Aorta (tissue), 5 donors: ENCODE measurements at regions not wholly inside any gene's neighbourhood (a gene's known extent, or its start where the extent isn't known, plus 50 kb on each side); places are given as distances from the start of the nearest gene placed in this dataset.

Experiments used
- ATAC-seq: fragments of 200-7000 bp; cut with Tn5 transposase; one replicate; pipeline ENCODE4 v1.9.1; 2022; ENCODE audit warnings: moderate library complexity; ENCODE audit not compliant: low FRiP score
- DNase-seq, 2 donors: peaks; one replicate each; pipeline ENCODE4 v3.0.0-alpha.2; 2020
- H3K27ac ChIP-seq, 2 donors: one replicate each; pipeline ENCODE4 v1.5.1; 2013; ENCODE audit warnings: low read length in 2 of 2, mild to moderate bottlenecking in 2 of 2, moderate library complexity in 2 of 2, control low read depth in 1 of 2, inconsistent platforms in 1 of 2, low read depth in 1 of 2
- H3K27me3 ChIP-seq, 2 donors: one replicate each; pipeline ENCODE4 v1.6.1; 2013; ENCODE audit warnings: control low read depth in 1 of 2, low read length in 1 of 2, mild to moderate bottlenecking in 1 of 2, moderate library complexity in 1 of 2; ENCODE audit not compliant: insufficient read depth in 2 of 2, control insufficient read depth in 1 of 2
- H3K36me3 ChIP-seq, 2 donors: one replicate each; pipeline ENCODE4 v1.6.1; 2013; ENCODE audit warnings: control low read depth in 1 of 2, low read length in 1 of 2, mild to moderate bottlenecking in 1 of 2; ENCODE audit not compliant: insufficient read depth in 2 of 2, control insufficient read depth in 1 of 2
- H3K4me1 ChIP-seq, 2 donors: one replicate each; pipeline ENCODE4 v1.6.1; 2013; ENCODE audit warnings: low read length in 2 of 2, control low read depth in 1 of 2, mild to moderate bottlenecking in 1 of 2, moderate library complexity in 1 of 2; ENCODE audit not compliant: insufficient read depth in 2 of 2, control insufficient read depth in 1 of 2
- H3K4me3 ChIP-seq, 2 donors: one replicate each; pipeline ENCODE4 v1.5.1; 2013; ENCODE audit warnings: low read length in 2 of 2, control low read depth in 1 of 2, mild to moderate bottlenecking in 1 of 2
- H3K9me3 ChIP-seq: one replicate; pipeline ENCODE4 v1.6.1; 2013; ENCODE audit warnings: mild to moderate bottlenecking, low read length; ENCODE audit not compliant: control insufficient read depth
- WGBS, 2 donors: extraction: QIAGEN DNeasy Blood & Tissue Kit; methylation state at CpG; one replicate each; pipeline ENCODE4 v1.1.7; 2013; 5-methylcytosine and 5-hydroxymethylcytosine counted together
- intact Hi-C, 2 donors: fragments of 100-400 bp; cut with DNase I; formaldehyde crosslinking; loops; one replicate each; pipeline versions ENCODE4 v1.14.2 to v1.15.0; 2022
- donor health status: healthy with polysubstance abuse.
- donor health status: Bipolar disorder and iron deficiency.
- donor health status: DM: no; HTN: no; CAD: no.
- donor health status: DM: no; HTN: no; CAD: no.
- donor health status: DM: yes; HTN: yes; CAD: no.

DNA sequence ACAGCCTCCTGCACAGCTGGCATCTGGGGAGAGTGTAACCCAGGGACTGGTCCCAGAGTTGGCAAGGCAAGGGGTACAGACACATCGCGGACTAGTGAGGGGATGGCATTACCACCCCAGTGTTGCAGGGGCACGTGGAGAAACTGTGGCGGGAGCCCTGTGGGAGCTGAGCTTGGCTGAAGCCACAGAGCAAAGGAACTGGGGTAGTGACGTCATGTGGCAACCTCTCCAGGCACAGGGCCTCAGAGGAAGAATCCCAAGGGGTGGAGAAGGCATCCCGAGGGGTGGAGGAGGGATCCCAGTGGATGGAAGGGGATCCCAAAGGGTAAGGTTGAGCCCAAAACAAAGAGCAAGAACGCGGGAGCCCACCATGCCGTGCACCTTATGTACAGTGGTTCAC lies 70.1 kb downstream of the GSC start:
- Histone ChIP-seq H3K27me3 (no peaks in the 10 kb centered on the region), H3K9me3 (no peaks in the 10 kb centered on the region), H3K27ac (no peak overlapping the region), H3K4me3 (no peak overlapping the region), H3K4me1 (no peaks in the 10 kb centered on the region), H3K36me3 (no peaks in the 10 kb centered on the region)
- DNase-seq (no peak), ATAC-seq (no peak)
- intact Hi-C loops: loop anchor here (10.0 kb wide), 1 partner anchor 395 kb away; no protein-coding TSS in a partner anchor
- 42 to 54% methylated on average over 9 of the region's 9 CpGs for WGBS, 2 donors

DNA sequence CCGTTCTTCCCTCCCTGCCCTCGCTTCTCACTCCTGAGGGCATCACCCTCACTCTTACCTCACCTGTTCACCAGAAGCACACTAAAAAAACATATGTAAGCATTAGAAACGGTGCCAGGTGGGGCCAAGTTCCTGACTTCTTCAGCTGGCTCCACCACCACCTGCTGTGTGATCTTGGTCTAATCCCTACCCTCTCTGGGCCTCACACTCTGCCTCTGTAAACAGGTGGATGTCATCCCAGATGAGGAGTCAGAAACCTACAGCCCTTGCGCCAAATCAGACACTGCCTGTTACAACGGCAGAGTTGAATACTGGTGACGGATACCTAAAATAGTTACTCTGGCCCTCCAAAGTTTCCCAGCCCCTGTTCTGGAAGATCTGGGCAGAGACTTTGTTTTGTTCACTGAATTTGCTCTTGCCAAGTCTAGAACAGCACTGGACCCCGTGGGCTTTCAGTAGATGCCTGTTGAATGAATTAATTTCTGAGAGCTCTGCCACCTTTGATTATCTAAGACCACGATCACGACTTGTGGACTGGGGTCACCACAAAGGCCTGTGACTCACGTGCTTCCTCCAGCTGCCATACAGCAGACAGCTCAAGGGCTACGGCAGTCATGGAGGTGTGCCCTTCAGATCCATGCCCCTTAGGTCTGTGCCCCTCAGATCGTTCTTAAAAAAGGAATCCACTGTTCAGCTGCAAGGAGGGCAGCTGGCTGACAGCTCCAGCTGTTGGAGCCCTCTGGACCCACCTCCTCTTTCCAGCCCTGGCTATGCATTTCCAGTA lies 71.9 kb downstream of the GSC start:
- 41 to 45% methylated on average over 12 of the region's 12 CpGs for WGBS, 2 donors
- H3K4me3 ChIP-seq: no peak overlapping the region
- no peaks in the 10 kb centered on the region for H3K36me3 ChIP-seq
- H3K27me3 ChIP-seq: no peaks in the 10 kb centered on the region
- intact Hi-C loops: loop anchor here (10.0 kb wide), 1 partner anchor 397 kb away; no protein-coding TSS in a partner anchor
- no peaks in the 10 kb centered on the region for H3K9me3 ChIP-seq
- no peak overlapping the region for H3K27ac ChIP-seq
- DNase-seq (no peak), ATAC-seq (no peak)
- H3K4me1 ChIP-seq: no peaks in the 10 kb centered on the region

DNA sequence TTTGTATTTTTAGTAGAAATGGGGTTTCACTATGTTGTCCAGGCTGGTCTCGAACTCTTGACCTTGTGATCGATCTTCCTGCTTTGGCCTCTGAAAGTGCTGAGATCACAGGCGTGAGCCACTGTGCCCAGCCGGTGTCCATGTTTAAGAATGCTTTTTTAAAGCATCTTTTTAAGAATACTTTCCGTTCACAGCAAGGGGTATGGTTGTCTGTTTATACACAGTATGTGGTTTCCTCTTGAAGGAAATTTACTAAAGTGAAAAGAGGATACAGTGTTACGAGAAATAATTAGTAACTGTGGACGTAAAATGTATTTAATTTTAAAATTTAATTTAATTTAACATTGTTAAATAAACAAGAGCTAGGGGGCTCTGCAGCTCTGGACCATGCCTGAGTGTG lies 73.4 kb downstream of the GSC start:
- Histone ChIP-seq H3K27me3 (no peaks in the 10 kb centered on the region), H3K36me3 (no peaks in the 10 kb centered on the region), H3K4me3 (no peak overlapping the region), H3K27ac (no peak overlapping the region), H3K9me3 (no peaks in the 10 kb centered on the region), H3K4me1 (no peaks in the 10 kb centered on the region)
- 93 to 94% methylated on average over 7 of the region's 7 CpGs for WGBS, 2 donors
- no peak for DNase-seq
- intact Hi-C loops: loop anchor here (10.0 kb wide), 1 partner anchor 398 kb away; no protein-coding TSS in a partner anchor
- ATAC-seq: no peak

GRCh38 chr14:94695231-94695630 lies 74.7 kb downstream of the GSC start:
- H3K36me3 ChIP-seq: no peaks in the 10 kb centered on the region
- H3K27ac ChIP-seq: no peak overlapping the region
- H3K4me3 ChIP-seq: no peak overlapping the region
- H3K9me3 ChIP-seq: no peaks in the 10 kb centered on the region
- H3K27me3 ChIP-seq: no peaks in the 10 kb centered on the region
- DNase-seq (no peak), ATAC-seq (no peak)
- intact Hi-C loops: loop anchor here (10.0 kb wide), 1 partner anchor 400 kb away; no protein-coding TSS in a partner anchor
- no peaks in the 10 kb centered on the region for H3K4me1 ChIP-seq
- 90 to 94% methylated on average over 18 of the region's 18 CpGs for WGBS, 2 donors

DNA sequence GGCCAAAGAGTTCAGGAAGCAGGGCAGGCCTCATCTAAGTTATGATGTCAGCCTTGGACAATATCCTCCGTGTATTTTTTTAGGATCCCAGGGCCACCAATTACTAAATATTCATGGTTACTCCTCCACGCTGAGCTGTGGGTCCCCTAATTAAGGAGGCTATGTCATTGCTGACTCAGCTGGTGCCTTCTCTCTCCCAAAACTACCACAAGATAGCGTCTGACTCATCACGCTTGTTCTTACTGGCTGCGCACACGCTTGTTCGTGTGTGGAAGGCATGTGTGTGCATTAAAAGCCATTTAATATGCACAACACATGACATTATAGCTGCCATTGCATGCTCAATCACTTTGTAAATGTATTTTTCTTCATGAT lies 78.3 kb downstream of the GSC start:
- Histone ChIP-seq H3K4me1 (no peaks in the 10 kb centered on the region), H3K27ac (no peak overlapping the region), H3K9me3 (no peaks in the 10 kb centered on the region), H3K4me3 (no peak overlapping the region), H3K36me3 (no peaks in the 10 kb centered on the region), H3K27me3 (no peaks in the 10 kb centered on the region)
- 87 to 89% methylated on average over 7 of the region's 7 CpGs for WGBS, 2 donors
- no peak for ATAC-seq
- DNase-seq: no peak
- intact Hi-C loops: loop anchor here (10.0 kb wide), 1 partner anchor 403 kb away; no protein-coding TSS in a partner anchor

DNA sequence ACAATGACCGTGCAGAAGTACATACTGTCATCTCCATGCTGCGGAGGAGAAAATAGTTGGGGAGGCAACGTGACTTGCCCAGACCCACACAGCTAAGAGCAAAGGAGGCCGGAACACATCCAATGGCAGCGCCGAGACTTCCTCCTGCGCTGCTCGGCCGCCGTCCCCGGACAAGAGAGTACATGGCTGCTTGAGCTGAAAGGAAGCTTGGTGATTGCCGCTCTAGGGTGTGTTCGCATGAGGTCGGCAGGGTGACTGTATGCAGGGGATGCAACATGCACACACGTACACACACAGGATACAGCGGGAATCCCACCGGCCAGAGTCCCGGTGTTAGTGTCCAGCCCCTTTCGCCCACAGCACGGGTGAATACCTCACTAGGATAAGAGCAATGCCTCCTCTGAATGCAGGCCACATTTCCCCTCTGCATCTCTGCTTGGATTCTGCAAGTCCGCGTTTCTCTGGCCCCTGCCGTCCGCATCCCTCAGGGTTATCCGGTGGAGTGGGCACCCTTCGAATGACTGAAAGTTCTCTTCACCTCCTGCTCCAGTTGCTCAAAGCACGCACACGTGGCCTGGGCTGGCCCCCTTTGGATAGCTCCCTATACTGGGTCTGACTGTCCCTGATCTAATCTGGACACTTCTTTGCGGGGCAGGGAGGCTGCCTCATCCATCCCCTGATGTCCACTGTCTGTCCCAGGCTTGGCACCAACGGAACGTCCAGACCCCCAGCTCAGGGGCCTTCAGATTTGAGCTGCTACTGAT lies 78.8 kb downstream of the GSC start:
- WGBS, 2 donors: 94% methylated on average over 31 of the region's 31 CpGs
- intact Hi-C loops: loop anchor here (10.0 kb wide), 1 partner anchor 404 kb away; no protein-coding TSS in a partner anchor
- Histone ChIP-seq H3K27me3 (no peaks in the 10 kb centered on the region), H3K36me3 (no peaks in the 10 kb centered on the region), H3K4me1 (no peaks in the 10 kb centered on the region), H3K9me3 (no peaks in the 10 kb centered on the region), H3K4me3 (no peak overlapping the region), H3K27ac (no peak overlapping the region)
- DNase-seq: peak in 1 of 2 donors; percentile 65
- no peak for ATAC-seq

DNA sequence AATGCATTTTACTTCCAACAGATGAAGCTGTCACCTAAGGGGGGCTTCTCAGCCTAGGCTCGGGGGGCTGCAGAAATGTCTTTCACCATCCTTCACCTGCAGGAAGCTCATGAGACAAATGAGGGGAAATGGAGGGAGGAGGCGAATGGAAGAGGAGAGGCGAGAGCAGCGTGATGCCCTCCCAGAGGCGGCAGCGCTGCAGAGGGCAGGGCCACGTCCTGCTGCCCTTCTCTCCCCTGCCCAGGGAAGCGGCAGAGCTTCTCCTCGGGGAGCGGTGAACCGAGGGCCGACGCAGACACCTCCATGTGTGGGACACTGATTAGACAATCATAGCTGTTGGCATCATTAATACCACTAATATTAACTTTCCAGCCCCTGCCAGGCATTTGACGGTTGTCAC lies 78.3 kb downstream of the SERPINA3 start:
- Histone ChIP-seq H3K4me3 (no peak overlapping the region), H3K9me3 (no peaks in the 10 kb centered on the region), H3K27ac (no peak overlapping the region), H3K27me3 (no peaks in the 10 kb centered on the region), H3K36me3 (no peaks in the 10 kb centered on the region), H3K4me1 (no peaks in the 10 kb centered on the region)
- peak in 1 of 2 donors; percentile 61 for DNase-seq
- intact Hi-C loops: loop anchor here (10.0 kb wide), 1 partner anchor 404 kb away; no protein-coding TSS in a partner anchor
- ATAC-seq: peak; percentile 36
- WGBS, 2 donors: 91 to 92% methylated on average over 14 of the region's 14 CpGs

GRCh38 chr14:94689985-94690400 lies 77.8 kb downstream of the SERPINA3 start:
- no peak for ATAC-seq
- Histone ChIP-seq H3K9me3 (no peaks in the 10 kb centered on the region), H3K36me3 (no peaks in the 10 kb centered on the region), H3K4me1 (no peaks in the 10 kb centered on the region), H3K27ac (no peak overlapping the region), H3K4me3 (no peak overlapping the region), H3K27me3 (no peaks in the 10 kb centered on the region)
- peak in 1 of 2 donors; percentile 59 for DNase-seq
- 80 to 86% methylated on average over 18 of the region's 18 CpGs for WGBS, 2 donors
- intact Hi-C loops: loop anchor here (2.0 to 10.0 kb wide), 2 partner anchors 405 to 743 kb away; no protein-coding TSS in a partner anchor
